HCT116 (cell line): ENCODE measurements at regions not wholly inside any gene's neighbourhood (a gene's known extent, or its start where the extent isn't known, plus 50 kb on each side); places are given as distances from the start of the nearest gene placed in this dataset.

ENCODE experiments used
- CEBPB ChIP-seq: IDR thresholded peaks from 2 replicates; pipeline ENCODE4 v1.6.1; 2012; ENCODE audit warnings: low read depth
- EZH2 ChIP-seq: fragments of 200-600 bp; sonication (generic); IDR thresholded peaks from 2 replicates; pipeline ENCODE4 v1.6.1; 2017; ENCODE audit warnings: antibody characterized with exemption, mixed run types
- EZH2phosphoT487 ChIP-seq: fragments of 200-600 bp; IDR thresholded peaks from 2 replicates; pipeline ENCODE4 v1.6.1; 2018; ENCODE audit warnings: antibody characterized with exemption, borderline replicate concordance
- FOSL1 ChIP-seq: IDR thresholded peaks from 2 replicates; pipeline ENCODE4 v1.6.1; 2012; ENCODE audit warnings: low read depth
- POLR2A ChIP-seq: IDR thresholded peaks from 2 replicates; pipeline ENCODE4 v1.7.0; 2011; ENCODE audit warnings: borderline replicate concordance; ENCODE audit not compliant: insufficient read depth, insufficient read length; ENCODE audit errors: extremely low read depth
- POLR2AphosphoS5 ChIP-seq: IDR thresholded peaks from 2 replicates; pipeline ENCODE4 v1.6.1; 2011; ENCODE audit warnings: mild to moderate bottlenecking, low read depth, low read length, moderate library complexity
- RAD21 ChIP-seq: IDR thresholded peaks from 2 replicates; pipeline ENCODE4 v1.6.1; 2012; ENCODE audit warnings: low read depth, mild to moderate bottlenecking
- SIN3A ChIP-seq: IDR thresholded peaks from 2 replicates; pipeline ENCODE4 v1.6.1; 2012; ENCODE audit warnings: low read depth
- SP1 ChIP-seq: IDR thresholded peaks from 2 replicates; pipeline ENCODE4 v1.6.1; 2012; ENCODE audit warnings: low read depth
- YY1 ChIP-seq: IDR thresholded peaks from 2 replicates; pipeline ENCODE4 v1.6.1; 2011; ENCODE audit warnings: low read length, low read depth, moderate library complexity, mild to moderate bottlenecking; ENCODE audit not compliant: insufficient replicate concordance; ENCODE audit errors: extremely low read depth
- TF ChIP-seq, protein P1 (sequence below), 3 experiments: fragments of 200-600 bp in 1 of 3; sonication (generic) in 1 of 3; IDR thresholded peaks in 2 of 3; conservative IDR thresholded peaks in 1 of 3; 2 replicates each; pipeline ENCODE4 v1.5.1; 2012 to 2017; ENCODE audit warnings: low read depth in 2 of 3, low read length in 2 of 3, antibody characterized with exemption in 1 of 3, borderline replicate concordance in 1 of 3, control low read depth in 1 of 3, mild to moderate bottlenecking in 1 of 3, mixed read lengths in 1 of 3, mixed run types in 1 of 3, moderate library complexity in 1 of 3; ENCODE audit not compliant: insufficient read depth in 1 of 3
- TF ChIP-seq, protein P2 (sequence below): IDR thresholded peaks from 2 replicates; pipeline ENCODE4 v1.6.1; 2012
- TF ChIP-seq, protein P3 (sequence below): IDR thresholded peaks from 2 replicates; pipeline ENCODE4 v1.6.1; 2012
- TF ChIP-seq, protein P4 (sequence below): IDR thresholded peaks from 2 replicates; pipeline ENCODE4 v1.6.1; 2011; ENCODE audit warnings: mild to moderate bottlenecking, low read length, moderate library complexity; ENCODE audit not compliant: insufficient replicate concordance; ENCODE audit errors: extremely low read depth

DNA sequence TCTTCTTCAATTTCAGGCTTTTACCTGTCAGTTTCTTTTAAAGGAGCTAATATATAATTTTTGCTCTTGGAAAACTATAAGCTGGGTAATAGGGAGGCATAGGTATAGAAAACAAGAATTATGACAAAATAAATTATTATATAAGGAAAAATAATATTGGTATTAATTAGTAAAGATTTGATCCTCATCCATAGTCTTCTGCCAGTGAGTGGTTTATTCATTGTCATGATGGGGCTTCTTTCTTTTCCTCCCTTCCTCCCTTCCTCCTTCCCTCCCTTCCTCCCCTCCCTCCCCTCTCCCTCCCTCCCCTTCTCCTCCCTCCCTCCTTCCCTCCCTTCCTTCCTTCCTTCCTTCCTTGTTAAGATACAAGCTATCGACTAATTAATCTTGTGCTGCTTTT, 698.6 kb downstream of the SORCS3 start:
- TF ChIP-seq, protein P1, sequence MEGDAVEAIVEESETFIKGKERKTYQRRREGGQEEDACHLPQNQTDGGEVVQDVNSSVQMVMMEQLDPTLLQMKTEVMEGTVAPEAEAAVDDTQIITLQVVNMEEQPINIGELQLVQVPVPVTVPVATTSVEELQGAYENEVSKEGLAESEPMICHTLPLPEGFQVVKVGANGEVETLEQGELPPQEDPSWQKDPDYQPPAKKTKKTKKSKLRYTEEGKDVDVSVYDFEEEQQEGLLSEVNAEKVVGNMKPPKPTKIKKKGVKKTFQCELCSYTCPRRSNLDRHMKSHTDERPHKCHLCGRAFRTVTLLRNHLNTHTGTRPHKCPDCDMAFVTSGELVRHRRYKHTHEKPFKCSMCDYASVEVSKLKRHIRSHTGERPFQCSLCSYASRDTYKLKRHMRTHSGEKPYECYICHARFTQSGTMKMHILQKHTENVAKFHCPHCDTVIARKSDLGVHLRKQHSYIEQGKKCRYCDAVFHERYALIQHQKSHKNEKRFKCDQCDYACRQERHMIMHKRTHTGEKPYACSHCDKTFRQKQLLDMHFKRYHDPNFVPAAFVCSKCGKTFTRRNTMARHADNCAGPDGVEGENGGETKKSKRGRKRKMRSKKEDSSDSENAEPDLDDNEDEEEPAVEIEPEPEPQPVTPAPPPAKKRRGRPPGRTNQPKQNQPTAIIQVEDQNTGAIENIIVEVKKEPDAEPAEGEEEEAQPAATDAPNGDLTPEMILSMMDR (IDR thresholded peaks at IDR 0.05 in 2 of 3, conservative IDR thresholded peaks at IDR 0.05 in 1 of 3; ENCODE audit: borderline replicate concordance in 1 of 3, insufficient read depth in 1 of 3, low read depth in 2 of 3, low read length in 2 of 3), result no peak
- TF ChIP-seq POLR2A, result no peak
- TF ChIP-seq SIN3A, result no peak
- TF ChIP-seq EZH2, result no peak
- TF ChIP-seq YY1, result no peak
- TF ChIP-seq, protein P2, sequence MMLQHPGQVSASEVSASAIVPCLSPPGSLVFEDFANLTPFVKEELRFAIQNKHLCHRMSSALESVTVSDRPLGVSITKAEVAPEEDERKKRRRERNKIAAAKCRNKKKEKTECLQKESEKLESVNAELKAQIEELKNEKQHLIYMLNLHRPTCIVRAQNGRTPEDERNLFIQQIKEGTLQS, result no peak
- no peak for TF ChIP-seq SP1
- no peak for TF ChIP-seq CEBPB
- no peak for TF ChIP-seq RAD21
- TF ChIP-seq, protein P3, sequence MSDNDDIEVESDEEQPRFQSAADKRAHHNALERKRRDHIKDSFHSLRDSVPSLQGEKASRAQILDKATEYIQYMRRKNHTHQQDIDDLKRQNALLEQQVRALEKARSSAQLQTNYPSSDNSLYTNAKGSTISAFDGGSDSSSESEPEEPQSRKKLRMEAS, result no peak
- TF ChIP-seq EZH2phosphoT487, result no peak
- TF ChIP-seq, protein P4, sequence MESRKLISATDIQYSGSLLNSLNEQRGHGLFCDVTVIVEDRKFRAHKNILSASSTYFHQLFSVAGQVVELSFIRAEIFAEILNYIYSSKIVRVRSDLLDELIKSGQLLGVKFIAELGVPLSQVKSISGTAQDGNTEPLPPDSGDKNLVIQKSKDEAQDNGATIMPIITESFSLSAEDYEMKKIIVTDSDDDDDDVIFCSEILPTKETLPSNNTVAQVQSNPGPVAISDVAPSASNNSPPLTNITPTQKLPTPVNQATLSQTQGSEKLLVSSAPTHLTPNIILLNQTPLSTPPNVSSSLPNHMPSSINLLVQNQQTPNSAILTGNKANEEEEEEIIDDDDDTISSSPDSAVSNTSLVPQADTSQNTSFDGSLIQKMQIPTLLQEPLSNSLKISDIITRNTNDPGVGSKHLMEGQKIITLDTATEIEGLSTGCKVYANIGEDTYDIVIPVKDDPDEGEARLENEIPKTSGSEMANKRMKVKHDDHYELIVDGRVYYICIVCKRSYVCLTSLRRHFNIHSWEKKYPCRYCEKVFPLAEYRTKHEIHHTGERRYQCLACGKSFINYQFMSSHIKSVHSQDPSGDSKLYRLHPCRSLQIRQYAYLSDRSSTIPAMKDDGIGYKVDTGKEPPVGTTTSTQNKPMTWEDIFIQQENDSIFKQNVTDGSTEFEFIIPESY, result no peak
- no peak for TF ChIP-seq FOSL1
- no peak for TF ChIP-seq POLR2AphosphoS5
